HG02763 (cell line): ENCODE measurements at regions not wholly inside any gene's neighbourhood (a gene's known extent, or its start where the extent isn't known, plus 50 kb on each side); places are given as distances from the start of the nearest gene placed in this dataset.

ENCODE experiments used
- ATAC-seq: cut with Tn5 transposase; IDR thresholded peaks from one replicate; pipeline ENCODE4 v1.9.1; 2021; ENCODE audit warnings: mild to moderate bottlenecking, moderate library complexity; ENCODE audit not compliant: unreplicated experiment

DNA sequence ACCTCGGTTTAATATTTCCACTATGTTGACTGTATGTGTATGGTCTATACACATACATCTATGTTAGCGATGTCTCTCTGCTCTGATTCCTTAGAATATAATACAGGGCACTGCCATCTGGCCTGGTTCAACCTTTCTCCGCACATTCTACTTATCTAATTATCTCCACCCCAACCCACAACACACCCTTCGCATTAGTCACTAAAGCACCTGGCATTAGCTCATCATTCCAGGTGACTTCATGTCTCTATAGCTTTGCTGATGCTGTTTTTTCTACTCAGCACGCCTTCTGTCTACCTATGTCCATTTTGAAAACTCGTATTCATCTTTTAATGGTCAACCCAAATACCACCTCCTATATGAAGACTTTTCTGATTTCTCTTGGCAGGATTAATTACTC lies 425.2 kb upstream of the RASGEF1B start:
- ATAC-seq, result no peak

DNA sequence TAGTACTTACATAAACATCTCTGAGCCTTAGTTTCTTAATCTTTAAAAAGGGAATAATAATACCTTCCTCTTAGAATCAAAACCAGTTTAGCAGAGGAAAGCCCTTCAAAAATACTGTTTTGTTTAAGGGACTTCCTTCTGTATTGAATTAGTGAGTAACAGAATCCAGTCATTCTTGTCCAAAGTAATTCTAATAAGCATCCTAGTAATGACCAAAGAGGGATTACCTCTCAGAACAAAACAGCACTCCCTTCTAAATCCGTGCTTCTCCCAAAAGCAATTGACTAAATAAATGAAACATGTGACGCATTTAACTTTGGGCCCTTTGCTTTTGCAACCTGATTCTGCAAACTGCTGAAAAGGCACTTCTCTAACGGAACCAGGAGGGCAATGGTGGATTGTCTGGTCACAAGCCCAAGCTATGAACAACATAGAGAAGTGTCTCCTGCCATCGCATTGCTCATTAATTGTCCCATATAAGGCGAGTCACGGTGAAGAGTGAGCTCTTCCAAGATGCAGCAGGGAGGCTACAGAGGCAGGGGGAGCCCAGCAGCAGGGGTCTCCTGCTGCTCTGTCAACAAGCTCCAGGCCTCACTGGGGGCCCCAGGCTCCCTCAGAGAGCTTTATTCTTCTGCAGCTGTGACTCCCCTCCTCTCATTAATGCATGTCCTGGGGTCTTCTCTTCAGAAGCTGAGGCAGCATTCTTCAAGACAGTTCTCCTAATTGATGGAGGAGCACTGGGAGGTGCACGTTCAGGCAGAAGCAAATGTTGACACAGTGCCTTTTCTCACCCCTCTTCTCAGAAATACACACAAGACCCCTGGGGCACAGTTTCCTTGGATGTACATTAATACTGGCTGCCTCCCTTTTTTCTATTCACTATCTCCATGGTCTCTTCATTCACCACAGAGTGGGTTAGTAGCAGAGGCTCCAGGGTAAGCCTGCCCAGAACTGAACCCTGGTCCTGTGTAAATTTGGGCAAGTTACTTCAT lies 419.6 kb upstream of the RASGEF1B start:
- ATAC-seq, result no peak

DNA sequence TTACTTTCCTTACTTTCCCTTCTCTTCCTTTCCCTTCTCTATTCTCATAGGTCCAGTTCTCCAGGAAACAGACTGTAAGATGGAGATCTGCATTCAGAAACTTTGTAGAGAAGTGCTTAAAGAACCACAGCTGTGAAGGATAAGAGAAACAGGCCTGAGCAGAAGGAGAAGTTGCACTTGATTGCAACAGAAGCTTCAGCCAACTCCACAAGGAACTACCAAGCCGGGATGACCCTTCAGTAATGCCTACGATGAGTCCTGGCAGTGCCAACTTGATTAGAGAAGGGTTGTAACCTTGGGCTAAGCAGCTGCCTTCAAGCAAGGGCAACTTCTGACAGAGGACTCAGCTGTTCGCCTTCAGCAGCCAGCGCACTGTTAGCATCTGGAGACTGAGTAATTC lies 413.3 kb upstream of the RASGEF1B start:
- ATAC-seq, result no peak

DNA sequence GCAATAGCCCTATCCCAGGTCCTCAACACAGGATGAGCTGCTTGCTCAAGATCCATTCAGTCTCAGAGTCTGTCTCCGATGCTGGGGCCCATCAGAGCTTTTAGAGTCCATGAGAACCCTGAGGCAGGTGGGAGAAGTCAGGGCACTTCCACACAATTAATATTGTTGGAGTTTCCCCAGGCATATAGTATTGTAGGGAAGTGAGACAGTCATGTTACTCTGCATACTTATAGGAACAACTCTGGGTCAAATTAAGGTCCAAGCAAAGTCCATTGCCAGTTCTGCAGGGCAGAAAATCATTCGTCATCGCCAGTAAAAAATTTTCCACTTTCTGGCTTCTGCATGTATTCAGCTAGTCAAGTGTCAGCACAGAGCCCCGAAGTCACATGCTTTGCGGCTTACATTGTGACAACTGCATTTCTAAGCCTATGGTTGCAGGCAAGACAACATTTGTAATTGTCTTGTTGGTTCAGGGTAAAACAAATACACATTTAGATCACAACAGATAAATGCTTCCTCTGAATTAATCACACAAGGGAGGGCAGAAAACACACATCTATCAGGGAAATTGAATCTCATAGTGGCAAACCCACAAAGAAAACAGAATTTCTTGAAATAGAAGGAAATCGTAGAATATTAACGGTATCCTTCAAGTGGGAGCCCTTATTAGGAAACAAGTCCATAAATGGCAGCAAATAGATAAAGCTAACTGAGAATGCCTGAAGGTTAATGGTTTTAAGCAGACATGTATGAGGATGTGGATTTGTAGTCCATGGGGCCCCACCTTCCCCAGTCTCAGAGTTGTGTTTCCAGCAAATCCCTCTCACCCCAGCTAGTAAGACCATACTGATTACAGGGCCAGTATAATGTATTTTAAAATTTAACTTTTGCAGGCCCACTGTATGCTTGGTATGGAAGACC lies 412.1 kb upstream of the RASGEF1B start:
- ATAC-seq, result no peak

DNA sequence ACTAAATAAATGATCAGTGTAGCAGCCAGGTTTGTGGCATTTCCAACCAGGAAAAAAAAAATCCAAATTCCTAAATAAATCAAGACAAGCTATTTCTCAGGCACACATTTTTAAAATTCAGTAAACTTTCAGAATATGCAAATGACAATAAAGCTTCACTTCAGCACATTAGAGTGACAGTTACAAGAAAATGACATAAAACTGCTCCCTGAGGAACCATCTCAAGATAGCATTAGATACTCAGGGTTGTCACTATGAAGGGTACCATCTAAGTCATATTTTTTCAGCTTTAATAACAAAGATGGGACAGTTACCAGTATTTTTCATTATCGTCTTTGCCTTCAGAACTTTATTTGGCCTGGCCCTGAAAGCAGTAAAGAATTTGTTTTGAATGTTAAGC lies 411.3 kb upstream of the RASGEF1B start:
- no peak for ATAC-seq

DNA sequence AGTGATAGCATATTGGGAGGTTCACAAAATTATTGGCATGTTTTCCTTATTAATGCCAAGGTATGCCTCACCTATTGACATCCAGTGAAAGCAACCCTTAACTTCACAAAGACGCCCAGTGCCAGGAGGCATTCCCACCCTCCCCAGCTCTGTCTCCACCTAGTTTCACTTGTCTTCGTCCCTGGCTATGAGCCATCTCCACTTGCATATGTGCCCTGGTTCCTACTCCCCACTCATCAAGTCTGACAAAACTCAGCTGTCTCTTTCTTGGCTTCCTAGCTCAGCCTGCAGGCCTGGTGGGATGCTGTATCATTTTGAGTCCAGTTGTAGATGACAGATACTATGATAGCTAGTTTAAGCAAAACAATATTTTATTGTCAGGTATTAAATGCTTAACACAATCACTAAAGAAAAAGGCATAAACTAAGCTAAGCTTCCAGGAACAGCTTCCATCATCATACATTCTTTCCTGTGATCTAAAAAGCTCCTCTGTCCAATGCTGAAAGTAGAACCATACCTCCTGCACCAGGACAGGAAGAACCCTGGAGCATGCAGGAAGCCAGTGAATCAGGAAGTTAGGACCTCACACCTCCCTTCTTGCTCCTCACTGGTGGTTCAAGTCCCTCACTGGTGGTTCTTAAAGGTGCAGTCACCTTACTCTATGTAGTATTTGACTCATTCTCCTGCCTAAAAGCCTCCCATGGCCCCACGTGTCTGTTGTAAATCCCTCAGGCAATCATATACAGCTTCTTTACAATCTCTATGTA lies 410.3 kb upstream of the RASGEF1B start:
- no peak for ATAC-seq

DNA sequence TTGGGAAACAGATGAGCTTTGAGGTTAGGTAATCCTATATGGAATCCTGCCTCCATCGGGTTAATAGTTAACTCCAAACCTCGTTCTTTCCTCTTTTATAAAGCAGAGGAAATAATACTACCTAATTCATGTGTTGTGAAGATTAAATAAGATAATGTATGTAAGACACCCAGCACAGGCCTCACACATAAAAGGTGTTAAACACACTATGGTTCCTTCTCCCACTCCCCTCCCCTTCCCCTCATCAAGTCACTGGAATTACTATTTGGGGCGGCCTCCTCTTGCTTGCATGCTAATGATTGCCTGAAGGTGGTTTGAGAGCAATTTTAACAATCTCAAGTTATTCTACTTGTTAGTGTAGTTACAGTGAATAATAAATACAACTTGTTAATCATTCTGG lies 404.4 kb upstream of the RASGEF1B start:
- ATAC-seq, result no peak

DNA sequence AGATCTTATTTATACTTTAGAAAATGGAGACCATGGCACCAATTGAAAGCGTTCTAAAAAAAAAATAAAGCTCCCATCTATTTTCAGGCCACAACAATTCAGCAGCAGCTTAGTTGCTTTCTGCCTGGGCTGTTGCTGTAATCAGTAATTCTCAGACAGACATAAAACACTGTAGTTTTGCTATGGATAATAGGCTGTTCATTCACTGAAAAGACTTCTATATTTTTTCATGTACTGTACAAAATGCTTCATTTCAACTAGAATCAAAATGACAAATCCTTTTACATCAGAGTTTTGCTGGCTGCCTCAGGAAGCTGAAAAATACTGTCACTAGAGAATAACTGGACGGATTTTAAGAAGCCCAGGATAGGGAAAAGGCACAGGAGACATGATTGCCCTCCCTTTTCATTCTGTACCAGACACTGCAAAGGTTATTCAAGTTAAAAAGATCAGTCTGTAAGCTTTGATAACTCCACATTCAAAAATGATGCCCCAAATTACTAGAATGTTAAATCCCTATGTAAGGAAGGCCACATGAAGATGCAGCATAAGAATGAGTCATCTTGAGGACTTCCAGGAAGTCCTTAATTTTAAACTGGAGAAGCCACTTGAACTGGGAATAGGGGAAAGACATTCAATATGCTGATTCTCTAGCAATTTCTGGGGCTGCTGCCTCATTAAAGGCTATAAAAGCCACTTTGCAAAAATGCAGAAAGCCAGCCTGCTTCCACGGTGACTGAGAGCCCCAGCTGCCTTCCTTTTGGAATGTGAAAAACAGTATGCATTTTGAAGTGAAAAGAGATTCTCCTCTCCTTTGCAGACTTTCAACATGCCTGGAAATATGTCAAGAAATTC lies 403.2 kb upstream of the RASGEF1B start:
- no peak for ATAC-seq

DNA sequence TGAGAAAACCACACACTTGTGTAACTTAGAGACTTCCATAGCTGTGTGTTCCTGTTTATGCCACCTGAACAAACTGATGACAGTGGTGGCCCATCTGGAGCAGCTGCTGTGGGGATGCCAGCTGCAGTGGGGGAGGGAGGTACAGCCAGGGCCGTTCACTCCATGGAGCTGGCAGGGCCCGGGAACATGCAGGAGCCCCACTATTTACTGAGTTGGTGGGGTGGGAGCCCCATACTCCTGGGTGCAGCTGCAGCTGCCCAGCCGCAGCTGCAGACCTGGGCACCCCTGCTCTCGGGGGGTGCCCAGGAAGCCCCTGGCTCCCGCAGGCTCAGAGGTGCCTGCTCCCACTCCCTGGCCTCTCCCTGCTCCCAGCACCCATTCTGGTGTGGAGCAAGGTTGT lies 398.6 kb upstream of the RASGEF1B start:
- no peak for ATAC-seq

DNA sequence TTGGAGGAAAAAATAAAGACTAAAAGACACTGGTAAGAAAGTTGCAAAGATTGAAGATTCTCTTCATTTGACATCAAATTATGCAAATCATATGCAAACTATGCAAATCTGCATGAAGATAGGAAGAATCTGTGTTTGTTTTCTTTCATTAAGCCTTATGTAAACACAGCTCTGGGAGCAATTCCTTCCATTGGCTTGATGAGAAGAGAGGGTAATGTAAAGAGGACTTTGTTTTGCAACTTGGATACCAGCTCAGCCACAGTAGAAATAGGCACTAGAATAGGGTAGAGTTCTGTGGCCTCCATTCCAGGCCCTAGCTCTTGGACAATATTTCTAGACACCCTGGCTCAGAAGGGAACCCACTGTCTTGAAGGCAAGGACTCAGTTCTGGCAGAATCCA lies 388.4 kb upstream of the RASGEF1B start:
- no peak for ATAC-seq

DNA sequence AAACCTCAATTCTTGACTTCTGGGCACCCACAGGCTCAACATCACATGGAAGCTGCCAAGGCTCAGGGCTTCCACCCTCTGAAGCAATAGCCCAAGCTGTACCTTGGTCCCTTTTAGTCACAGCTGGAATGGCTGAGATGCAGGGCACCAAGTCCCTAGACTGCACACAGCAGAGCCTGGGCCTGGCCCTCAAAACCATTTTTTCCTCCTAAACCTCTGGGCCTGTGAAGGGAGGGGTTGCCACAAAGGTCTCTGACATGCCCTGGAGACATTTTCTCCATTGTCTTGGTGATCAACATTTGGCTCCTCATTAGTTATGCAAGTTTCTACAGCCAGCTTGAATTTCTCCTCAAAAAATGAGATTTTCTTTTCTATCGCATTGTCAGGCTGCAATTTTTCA lies 382.7 kb upstream of the RASGEF1B start:
- no peak for ATAC-seq

DNA sequence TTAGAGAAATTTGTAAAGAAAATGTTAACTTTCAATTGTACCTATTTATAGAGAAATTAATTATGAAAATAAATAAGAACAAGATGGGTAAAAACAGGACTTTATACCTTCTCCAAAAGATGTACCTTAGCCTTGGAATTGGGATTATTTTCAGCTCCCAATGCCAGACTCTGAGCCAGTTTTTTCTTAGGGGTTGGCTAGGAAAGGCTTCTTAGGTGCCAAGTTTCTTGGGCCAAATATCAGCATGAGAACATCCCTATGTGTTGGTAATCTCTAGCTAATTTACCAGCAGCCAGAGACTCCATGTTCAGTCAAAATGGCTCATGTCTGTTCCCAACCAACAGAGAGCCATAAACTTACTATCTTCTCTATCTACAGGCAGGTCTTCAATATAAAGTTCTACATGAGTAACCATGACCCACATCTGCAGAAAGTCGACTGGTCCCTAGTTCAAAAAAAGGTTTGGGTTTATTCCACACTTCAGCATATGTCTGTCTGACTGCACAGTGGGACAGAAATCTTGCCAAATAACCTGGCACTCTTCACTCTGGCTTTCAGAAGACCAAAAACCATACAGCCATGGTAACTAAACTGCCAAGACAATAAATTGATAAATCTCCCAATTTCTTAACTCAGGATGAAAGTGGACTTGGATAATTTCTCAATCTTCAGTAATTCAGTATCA lies 380.5 kb upstream of the RASGEF1B start:
- ATAC-seq, result no peak

DNA sequence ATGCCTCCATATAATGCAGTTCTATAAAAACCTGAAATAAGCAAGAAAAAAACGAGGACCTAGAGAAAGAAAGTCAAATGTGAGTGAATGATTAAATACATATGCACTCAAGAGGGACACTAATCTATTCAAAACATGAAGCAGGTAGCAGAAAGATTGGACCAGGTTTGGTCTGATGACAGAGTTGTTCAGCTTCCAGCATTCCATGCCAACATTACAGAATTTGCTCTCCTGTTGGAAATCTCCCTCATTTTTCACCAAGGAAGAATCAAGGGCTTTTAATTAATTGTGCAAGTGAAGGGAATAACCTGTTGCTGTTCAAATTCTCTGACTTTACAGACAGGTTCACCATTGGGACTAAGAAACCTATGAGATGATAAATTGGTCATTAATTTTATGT lies 379.0 kb upstream of the RASGEF1B start:
- no peak for ATAC-seq

DNA sequence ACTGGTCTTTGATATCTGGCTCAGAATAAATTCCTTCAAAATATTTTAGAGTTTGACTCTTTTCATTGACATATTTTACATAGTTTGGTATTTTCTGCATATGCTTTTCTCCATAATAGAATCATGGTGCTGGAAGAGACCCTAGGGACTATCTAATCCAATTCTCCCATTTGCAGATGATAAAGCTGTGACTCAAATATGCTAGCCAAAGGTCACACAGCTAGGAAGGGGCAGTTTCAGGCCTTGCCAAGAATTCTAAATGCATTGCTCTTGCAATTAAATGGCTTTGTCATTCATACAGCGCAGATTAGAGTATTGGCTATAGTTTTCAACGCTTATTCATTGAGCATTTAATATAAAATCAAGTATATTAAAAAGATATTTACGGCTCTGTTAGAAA lies 374.1 kb upstream of the RASGEF1B start:
- no peak for ATAC-seq

DNA sequence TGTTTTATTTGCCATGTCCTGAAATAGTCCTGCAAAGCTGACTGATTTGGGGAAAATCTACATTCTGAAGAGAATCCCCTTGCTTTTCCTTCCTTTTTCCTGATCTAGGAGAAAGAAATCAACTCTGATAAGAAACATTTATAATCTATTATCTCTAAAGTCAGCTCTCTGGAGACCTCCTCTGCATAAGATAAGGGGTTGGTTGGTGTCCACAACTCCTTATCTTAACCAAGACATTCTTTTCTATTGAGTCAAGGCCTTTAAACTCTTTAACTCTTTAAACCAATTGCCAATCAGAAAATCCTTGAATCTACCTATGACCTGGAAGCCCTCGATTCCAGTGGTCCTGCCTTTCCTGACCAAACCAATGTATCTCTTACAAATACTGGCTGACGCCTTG lies 373.6 kb upstream of the RASGEF1B start:
- no peak for ATAC-seq

DNA sequence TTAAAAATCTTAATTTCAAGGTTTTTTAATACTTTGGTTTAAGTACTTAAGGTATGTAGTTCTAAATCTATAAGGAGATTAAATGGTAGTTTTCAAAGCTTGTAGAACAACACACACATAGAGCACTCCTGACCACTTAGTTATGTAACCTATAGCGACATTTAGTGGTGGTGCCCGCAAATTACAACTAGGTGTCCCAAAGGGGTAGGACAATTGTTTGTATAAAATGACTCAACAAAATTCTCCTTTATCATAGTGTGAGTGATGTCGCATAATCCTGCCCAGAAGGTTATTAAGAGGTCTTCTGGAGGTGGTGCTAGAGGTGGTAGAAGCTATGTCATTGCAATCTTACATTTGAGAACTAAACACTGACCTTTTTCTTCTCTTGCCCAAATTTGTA lies 373.0 kb upstream of the RASGEF1B start:
- ATAC-seq, result peak; percentile 85

DNA sequence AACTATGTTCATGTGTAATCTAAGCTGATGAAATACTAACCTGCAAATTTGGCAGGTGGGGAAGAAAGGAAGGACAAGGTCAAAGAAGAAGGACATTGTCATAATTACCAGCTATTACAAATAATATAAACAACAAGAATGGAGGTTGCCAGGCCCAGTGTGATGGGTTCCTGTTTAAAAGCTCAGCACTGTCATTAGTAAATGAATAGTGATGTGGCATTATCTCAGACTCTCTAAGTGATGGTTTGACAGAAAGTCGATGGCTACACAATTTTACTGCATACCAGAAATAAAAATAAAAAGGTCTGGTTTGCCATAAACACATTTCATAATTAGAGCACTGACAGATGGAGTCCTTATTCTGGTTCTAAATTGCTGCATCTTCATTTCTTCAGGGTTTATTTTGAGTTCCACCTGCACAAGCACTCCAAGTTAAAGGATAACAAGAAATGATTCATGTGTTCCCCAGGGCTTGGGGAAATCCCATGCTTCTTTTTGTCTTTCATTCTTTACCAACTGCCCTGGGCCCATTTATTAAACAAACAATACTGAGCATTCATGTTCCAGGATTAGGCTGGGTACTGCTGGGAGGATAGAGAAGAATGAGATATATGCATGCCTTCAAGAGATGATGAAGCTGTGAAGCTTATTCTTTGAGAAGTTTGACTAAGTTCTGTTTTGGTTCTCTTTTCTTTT lies 367.8 kb upstream of the RASGEF1B start:
- ATAC-seq, result no peak

DNA sequence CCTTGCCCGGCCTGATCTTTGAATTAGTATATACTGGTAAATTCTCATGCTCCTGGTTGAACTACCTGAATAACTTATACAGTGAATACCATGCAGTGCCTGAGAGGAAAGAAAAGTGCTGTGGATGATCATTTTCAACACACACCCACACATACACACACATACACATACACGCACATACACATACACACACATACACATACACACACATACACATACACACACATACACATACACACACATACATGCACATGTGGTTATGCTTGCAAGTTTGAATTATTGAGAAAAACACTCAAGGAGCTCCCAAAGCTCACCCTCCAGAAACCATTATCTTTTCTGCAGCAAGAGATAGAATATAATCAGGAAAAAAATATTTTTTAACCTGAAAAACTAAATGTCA lies 366.9 kb upstream of the RASGEF1B start:
- ATAC-seq, result no peak

DNA sequence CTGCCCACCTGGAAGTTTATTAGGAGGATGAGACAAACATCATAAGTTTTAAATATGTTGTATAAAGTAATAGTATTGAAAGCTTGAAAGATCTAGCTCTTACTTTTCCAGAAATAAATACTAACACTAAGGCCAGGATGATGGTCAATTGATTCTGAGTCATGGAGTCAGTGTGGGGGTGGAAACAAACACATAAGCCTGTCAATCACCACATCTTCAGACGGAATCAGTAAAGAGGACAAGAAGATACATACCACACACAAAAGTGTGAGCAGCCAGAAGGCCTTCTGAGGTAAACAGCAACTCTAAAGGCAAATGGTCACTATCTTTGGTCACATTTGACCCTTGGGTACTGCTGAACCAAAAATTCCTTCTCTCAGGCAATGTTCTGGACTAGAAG lies 365.0 kb upstream of the RASGEF1B start:
- ATAC-seq, result no peak
